Parathyroid adenoma (tissue), 2 donors: ENCODE measurements at regions not wholly inside any gene's neighbourhood (a gene's known extent, or its start where the extent isn't known, plus 50 kb on each side); places are given as distances from the start of the nearest gene placed in this dataset.

Experiments used
- H2AFZ ChIP-seq: fragments of 300-600 bp; sonication (generic); one replicate; pipeline ENCODE4 v1.7.0; 2017; ENCODE audit warnings: antibody characterized with exemption, mild to moderate bottlenecking
- H3K27ac ChIP-seq: fragments of 300-600 bp; sonication (generic); one replicate; pipeline ENCODE4 v1.7.0; 2017
- H3K27me3 ChIP-seq: fragments of 300-600 bp; sonication (generic); one replicate; pipeline ENCODE4 v1.7.0; 2017; ENCODE audit warnings: low read length; ENCODE audit not compliant: control insufficient read depth, insufficient read depth
- H3K36me3 ChIP-seq: fragments of 300-600 bp; sonication (generic); one replicate; pipeline ENCODE4 v1.7.0; 2017; ENCODE audit warnings: low read length; ENCODE audit not compliant: control insufficient read depth, insufficient read depth
- H3K4me1 ChIP-seq: fragments of 300-600 bp; sonication (generic); one replicate; pipeline ENCODE4 v1.7.0; 2017; ENCODE audit warnings: control low read depth
- H3K4me2 ChIP-seq: fragments of 300-600 bp; sonication (generic); one replicate; pipeline ENCODE4 v1.7.0; 2017; ENCODE audit warnings: low read length
- H3K4me3 ChIP-seq: fragments of 300-600 bp; sonication (generic); one replicate; pipeline ENCODE4 v1.7.0; 2017; ENCODE audit warnings: low read depth, low read length
- H3K79me2 ChIP-seq: fragments of 300-600 bp; sonication (generic); one replicate; pipeline ENCODE4 v1.7.0; 2017; ENCODE audit warnings: control low read depth
- H3K9ac ChIP-seq: fragments of 300-600 bp; sonication (generic); one replicate; pipeline ENCODE4 v1.7.0; 2017; ENCODE audit warnings: mild to moderate bottlenecking
- H3K9me3 ChIP-seq: fragments of 300-600 bp; sonication (generic); one replicate; pipeline ENCODE4 v1.7.0; 2017; ENCODE audit warnings: low read length; ENCODE audit not compliant: control insufficient read depth
- TF ChIP-seq, protein P1 (sequence below): fragments of 300-600 bp; sonication (generic); IDR thresholded peaks from one replicate; pipeline ENCODE4 v1.7.0; 2017; ENCODE audit warnings: antibody characterized with exemption, mild to moderate bottlenecking
- donor health status: primary hyperparathyroidism.

DNA sequence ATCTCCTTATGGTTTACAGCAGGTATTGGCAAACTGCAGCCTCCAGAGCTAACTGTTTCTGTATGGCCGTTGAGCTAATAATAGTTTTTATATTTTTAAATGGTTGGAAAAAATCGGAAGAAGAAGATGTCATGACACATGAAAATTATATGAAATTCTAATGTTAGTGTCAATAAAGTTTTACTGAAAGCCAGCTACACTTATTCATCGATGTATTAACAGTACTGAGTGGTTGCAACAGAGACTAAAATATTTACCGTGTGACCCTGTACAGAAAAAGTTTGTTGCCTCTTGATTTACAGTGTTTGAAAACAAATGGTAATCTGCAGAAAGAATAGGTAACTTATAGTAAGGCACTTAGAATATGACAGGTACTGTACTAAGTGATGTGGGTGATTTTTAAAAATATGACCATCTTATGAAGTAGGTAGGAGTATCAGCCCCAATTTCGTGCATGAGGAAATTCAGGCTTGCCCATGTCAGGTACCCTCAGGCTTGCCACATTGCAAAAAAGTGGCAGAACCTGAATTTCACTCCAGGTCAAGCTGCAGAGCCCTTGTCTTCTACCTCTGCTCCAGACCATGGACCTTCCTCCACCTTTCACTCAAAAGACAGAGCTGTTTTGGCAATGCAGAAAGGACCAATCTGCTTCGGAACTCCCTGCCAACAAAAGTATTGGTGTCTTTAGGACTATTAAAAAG lies 311.9 kb upstream of the RUNX1 start:
- Histone ChIP-seq H2AFZ (no peak overlapping the region), H3K27me3 (no peaks in the 10 kb centered on the region), H3K36me3 (no peaks in the 10 kb centered on the region), H3K4me2 (no peak overlapping the region), H3K4me3 (no peak overlapping the region), H3K79me2 (no peaks in the 10 kb centered on the region), H3K9me3 (no peaks in the 10 kb centered on the region), H3K9ac (no peak overlapping the region), H3K27ac (no peak overlapping the region), H3K4me1 (no peaks in the 10 kb centered on the region)
- TF ChIP-seq, protein P1, sequence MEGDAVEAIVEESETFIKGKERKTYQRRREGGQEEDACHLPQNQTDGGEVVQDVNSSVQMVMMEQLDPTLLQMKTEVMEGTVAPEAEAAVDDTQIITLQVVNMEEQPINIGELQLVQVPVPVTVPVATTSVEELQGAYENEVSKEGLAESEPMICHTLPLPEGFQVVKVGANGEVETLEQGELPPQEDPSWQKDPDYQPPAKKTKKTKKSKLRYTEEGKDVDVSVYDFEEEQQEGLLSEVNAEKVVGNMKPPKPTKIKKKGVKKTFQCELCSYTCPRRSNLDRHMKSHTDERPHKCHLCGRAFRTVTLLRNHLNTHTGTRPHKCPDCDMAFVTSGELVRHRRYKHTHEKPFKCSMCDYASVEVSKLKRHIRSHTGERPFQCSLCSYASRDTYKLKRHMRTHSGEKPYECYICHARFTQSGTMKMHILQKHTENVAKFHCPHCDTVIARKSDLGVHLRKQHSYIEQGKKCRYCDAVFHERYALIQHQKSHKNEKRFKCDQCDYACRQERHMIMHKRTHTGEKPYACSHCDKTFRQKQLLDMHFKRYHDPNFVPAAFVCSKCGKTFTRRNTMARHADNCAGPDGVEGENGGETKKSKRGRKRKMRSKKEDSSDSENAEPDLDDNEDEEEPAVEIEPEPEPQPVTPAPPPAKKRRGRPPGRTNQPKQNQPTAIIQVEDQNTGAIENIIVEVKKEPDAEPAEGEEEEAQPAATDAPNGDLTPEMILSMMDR: no peak

DNA sequence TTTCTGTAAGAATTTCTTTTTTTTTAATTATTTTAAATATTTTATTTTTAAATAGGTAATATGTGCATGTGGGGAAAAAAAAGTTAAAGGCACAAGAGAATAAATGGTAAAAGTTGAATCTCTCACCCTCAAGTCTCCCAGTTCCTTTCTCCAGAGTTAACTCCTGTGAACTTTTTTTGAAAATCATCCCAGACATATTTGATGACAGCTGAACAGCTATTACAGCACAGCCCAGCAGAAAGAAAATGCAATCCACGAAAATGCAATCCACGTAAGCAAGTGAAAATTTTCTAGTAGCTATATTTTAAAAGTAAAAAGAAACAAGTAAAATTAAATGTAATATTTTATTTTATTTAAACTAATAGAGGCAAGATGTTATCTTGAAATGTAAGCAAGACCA lies 310.0 kb upstream of the RUNX1 start:
- Histone ChIP-seq H3K79me2 (no peaks in the 10 kb centered on the region), H3K9me3 (no peaks in the 10 kb centered on the region), H3K4me1 (no peaks in the 10 kb centered on the region), H3K4me2 (no peak overlapping the region), H3K4me3 (no peak overlapping the region), H3K27ac (no peak overlapping the region), H2AFZ (no peak overlapping the region), H3K9ac (no peak overlapping the region), H3K36me3 (no peaks in the 10 kb centered on the region), H3K27me3 (no peaks in the 10 kb centered on the region)
- TF ChIP-seq, protein P1: no peak

DNA sequence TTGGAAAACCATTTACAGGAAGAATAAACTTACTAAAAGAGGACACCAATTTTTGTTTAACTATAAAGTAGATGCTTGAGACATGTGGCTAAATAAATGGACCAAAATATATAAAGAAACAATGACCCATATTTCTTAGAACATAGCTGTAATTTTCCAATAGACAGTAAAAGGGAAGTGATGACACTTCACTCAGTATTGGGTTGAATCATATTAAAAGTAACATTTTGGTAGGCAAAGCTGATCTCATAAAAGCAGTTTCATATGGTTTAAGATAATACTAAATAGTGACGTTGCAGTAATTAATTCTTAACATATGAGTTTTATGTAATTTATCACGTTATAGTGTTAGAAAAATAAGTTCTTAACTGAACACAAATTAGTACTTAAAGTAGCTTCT lies 308.9 kb upstream of the RUNX1 start:
- Histone ChIP-seq H3K4me3 (no peak overlapping the region), H3K27me3 (no peaks in the 10 kb centered on the region), H3K27ac (no peak overlapping the region)

DNA sequence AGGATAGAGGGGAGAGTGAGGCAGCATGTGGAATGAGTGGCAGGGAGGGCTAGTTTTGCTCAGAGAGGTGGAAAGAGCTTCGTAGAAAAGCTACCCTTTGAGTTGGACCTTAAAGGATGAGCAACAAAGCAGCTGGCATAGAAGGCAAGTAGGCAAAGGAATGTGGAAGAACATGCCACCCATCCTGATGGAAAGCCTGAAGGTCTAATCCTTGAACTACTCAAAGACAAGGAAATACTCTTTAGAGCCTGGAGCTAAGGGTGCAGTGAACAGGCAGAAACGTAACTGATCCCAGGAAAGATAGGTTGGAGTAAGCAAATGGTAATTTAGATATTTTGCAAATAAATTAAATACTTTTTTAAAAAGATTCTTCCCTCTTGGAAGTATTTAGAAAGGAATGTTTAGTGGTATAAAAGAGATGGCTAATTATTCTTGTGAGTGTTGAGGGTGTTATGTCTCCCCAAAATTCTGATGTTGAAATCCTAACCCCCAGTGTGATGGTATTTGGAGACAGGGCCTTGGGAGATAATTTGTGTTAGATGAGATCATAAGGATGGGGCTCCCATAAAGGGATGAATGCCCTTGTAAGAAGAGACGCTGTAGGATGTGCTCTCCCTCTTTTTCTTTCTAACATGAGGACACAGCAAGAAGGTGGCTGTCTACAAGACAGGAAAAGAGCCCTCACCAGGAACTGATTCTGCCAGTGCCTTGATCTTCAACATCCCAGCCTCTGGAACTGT lies 308.1 kb upstream of the RUNX1 start:
- no peak overlapping the region for H3K27ac ChIP-seq

More for the DNA sequence above, 308.9 kb upstream of the RUNX1 start:
- Histone ChIP-seq H3K4me1 (no peaks in the 10 kb centered on the region), H3K9me3 (no peaks in the 10 kb centered on the region), H3K4me2 (no peak overlapping the region), H3K79me2 (no peaks in the 10 kb centered on the region), H3K36me3 (no peaks in the 10 kb centered on the region), H3K9ac (no peak overlapping the region), H2AFZ (no peak overlapping the region)
- TF ChIP-seq, protein P1: no peak

More for the DNA sequence above, 308.1 kb upstream of the RUNX1 start:
- TF ChIP-seq, protein P1: no peak
- no peaks in the 10 kb centered on the region for H3K36me3 ChIP-seq
- H3K9ac ChIP-seq: no peak overlapping the region
- H3K27me3 ChIP-seq: no peaks in the 10 kb centered on the region
- H3K9me3 ChIP-seq: no peaks in the 10 kb centered on the region
- H3K79me2 ChIP-seq: no peaks in the 10 kb centered on the region
- no peak overlapping the region for H3K4me3 ChIP-seq
- no peak overlapping the region for H2AFZ ChIP-seq
- no peaks in the 10 kb centered on the region for H3K4me1 ChIP-seq
- H3K4me2 ChIP-seq: no peak overlapping the region
